ENCODE measurements at regions not wholly inside any gene's neighbourhood (a gene's known extent, or its start where the extent isn't known, plus 50 kb on each side); places are given as distances from the start of the nearest gene placed in this dataset.
"Not testable (repeated sequence)": the region's sequence is repeated elsewhere in the genome, so short reads cannot be mapped to it uniquely, and the experiment has no call there.

- DNase-seq (ENCODE audit: low read depth) = no peak
Observed at GRCh38 chr21:36591326-36591970, 107.5 kb upstream of the SIM2 start.

- DNase-seq (ENCODE audit: low read depth) = no peak
Observed at GRCh38 chr21:36596174-36596573, 102.7 kb upstream of the SIM2 start.

GRCh38 chr21:36601362-36601761, 97.6 kb upstream of the SIM2 start:
- DNase-seq (ENCODE audit: low read depth) = no peak

- DNase-seq (ENCODE audit: low read depth) = no peak
Observed at GRCh38 chr21:36602735-36603134, 96.2 kb upstream of the SIM2 start.

GRCh38 chr21:36603221-36603620, 95.7 kb upstream of the SIM2 start:
- no peak for DNase-seq (ENCODE audit: low read depth)

- no peak for DNase-seq (ENCODE audit: low read depth)
Observed at GRCh38 chr21:36605426-36605825, 93.5 kb upstream of the SIM2 start.

- no peak for DNase-seq (ENCODE audit: low read depth)
Observed at GRCh38 chr21:36606287-36606982, 92.5 kb upstream of the SIM2 start.

GRCh38 chr21:36606983-36607325, 92.0 kb upstream of the SIM2 start:
- DNase-seq (ENCODE audit: low read depth) = no peak

- DNase-seq (ENCODE audit: low read depth) = no peak
Observed at GRCh38 chr21:36608041-36608896, 90.6 kb upstream of the SIM2 start.

GRCh38 chr21:36608897-36609225, 90.1 kb upstream of the SIM2 start:
- no peak for DNase-seq (ENCODE audit: low read depth)

GRCh38 chr21:36609654-36610053, 89.3 kb upstream of the SIM2 start:
- no peak for DNase-seq (ENCODE audit: low read depth)

GRCh38 chr21:36610201-36610600, 88.7 kb upstream of the SIM2 start:
- DNase-seq (ENCODE audit: low read depth) = no peak

- no peak for DNase-seq (ENCODE audit: low read depth)
Observed at GRCh38 chr21:36610935-36611334, 88.0 kb upstream of the SIM2 start.

GRCh38 chr21:36611379-36611778, 87.5 kb upstream of the SIM2 start:
- no peak for DNase-seq (ENCODE audit: low read depth)

- no peak for DNase-seq (ENCODE audit: low read depth)
Observed at GRCh38 chr21:36613059-36613458, 85.9 kb upstream of the SIM2 start.

- DNase-seq (ENCODE audit: low read depth) = no peak
Observed at GRCh38 chr21:36613554-36613953, 85.4 kb upstream of the SIM2 start.

- no peak for DNase-seq (ENCODE audit: low read depth)
Observed at GRCh38 chr21:36615274-36615964, 83.5 kb upstream of the SIM2 start.

GRCh38 chr21:36616773-36617172, 82.1 kb upstream of the SIM2 start:
- not testable (repeated sequence) for DNase-seq (ENCODE audit: low read depth)

- not testable (repeated sequence) for DNase-seq (ENCODE audit: low read depth)
Observed at GRCh38 chr21:36621794-36622193, 77.1 kb upstream of the SIM2 start.

GRCh38 chr21:36624105-36624504, 74.8 kb upstream of the SIM2 start:
- no peak for DNase-seq (ENCODE audit: low read depth)

- DNase-seq (ENCODE audit: low read depth) = no peak
Observed at GRCh38 chr21:36626791-36627190, 72.1 kb upstream of the SIM2 start.

- no peak for DNase-seq (ENCODE audit: low read depth)
Observed at GRCh38 chr21:36627242-36627641, 71.7 kb upstream of the SIM2 start.

- DNase-seq (ENCODE audit: low read depth) = no peak
Observed at GRCh38 chr21:36628106-36628505, 70.8 kb upstream of the SIM2 start.

Measured in activated T-cell treated with anti-CD3 and anti-CD28 coated beads for 1 hour (primary cell).